Activated naive CD4-positive, alpha-beta T cell treated with anti-CD3 and anti-CD28 coated beads, Interleukin-2, amount 50 U/mL, for 72 hours (primary cell): ENCODE measurements at regions not wholly inside any gene's neighbourhood (a gene's known extent, or its start where the extent isn't known, plus 50 kb on each side); places are given as distances from the start of the nearest gene placed in this dataset.
"Not testable (repeated sequence)": the region's sequence is repeated elsewhere in the genome, so short reads cannot be mapped to it uniquely, and the experiment has no call there.

Source experiments
- ATAC-seq, 2 donors: fragments of 150-1000 bp; cut with Tn5 transposase; 2 replicates each; pipeline ENCODE4 v1.10.0; 2021; ENCODE audit warnings: mild to moderate bottlenecking in 2 of 2, moderate library complexity in 2 of 2
- DNase-seq, 2 donors: peaks; one replicate each; pipeline ENCODE4 v3.0.0; 2021 to 2022; ENCODE audit warnings: low spot score in 2 of 2
- H3K27ac Mint-ChIP-seq, 2 donors: one replicate each; pipeline ENCODE4 v1.8.0; 2022; ENCODE audit warnings: mild to moderate bottlenecking in 2 of 2, mixed read lengths in 2 of 2
- H3K36me3 Mint-ChIP-seq, 2 donors: one replicate each; pipeline ENCODE4 v1.8.0; 2022; ENCODE audit warnings: mixed read lengths in 2 of 2
- H3K9me3 Mint-ChIP-seq, 2 donors: one replicate each; pipeline ENCODE4 v1.8.0; 2022; ENCODE audit warnings: mixed read lengths in 2 of 2

DNA sequence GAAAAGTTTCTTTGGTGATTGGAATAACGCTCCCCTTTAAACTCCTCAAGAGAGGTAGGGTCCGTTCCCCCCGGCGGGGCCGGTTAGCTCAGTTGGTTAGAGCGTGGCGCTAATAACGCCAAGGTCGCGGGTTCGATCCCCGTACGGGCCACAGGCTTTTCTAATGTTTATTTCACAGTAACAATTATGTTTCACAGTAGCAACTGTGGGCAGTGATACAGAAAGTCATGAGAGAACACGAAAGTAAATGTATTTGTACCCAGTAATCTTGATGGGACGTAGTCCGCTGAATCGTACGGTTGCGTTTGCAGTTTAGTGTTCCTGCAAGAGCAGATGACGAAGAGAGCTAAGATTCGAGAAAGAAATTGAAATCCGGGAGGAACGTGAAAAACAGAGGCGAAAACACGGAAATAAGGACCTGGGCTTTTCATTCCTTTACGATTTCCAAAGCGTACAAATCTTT is 505.5 kb downstream of the PRIM2 start:
- no peak overlapping the region for H3K27ac Mint-ChIP-seq
- H3K9me3 Mint-ChIP-seq = peaks cover 0 to 9% of the 10 kb centered on the region in 2 donors
- no peak for DNase-seq
- peaks cover 5 to 25% of the 10 kb centered on the region in 2 donors for H3K36me3 Mint-ChIP-seq
- no peak for ATAC-seq

DNA sequence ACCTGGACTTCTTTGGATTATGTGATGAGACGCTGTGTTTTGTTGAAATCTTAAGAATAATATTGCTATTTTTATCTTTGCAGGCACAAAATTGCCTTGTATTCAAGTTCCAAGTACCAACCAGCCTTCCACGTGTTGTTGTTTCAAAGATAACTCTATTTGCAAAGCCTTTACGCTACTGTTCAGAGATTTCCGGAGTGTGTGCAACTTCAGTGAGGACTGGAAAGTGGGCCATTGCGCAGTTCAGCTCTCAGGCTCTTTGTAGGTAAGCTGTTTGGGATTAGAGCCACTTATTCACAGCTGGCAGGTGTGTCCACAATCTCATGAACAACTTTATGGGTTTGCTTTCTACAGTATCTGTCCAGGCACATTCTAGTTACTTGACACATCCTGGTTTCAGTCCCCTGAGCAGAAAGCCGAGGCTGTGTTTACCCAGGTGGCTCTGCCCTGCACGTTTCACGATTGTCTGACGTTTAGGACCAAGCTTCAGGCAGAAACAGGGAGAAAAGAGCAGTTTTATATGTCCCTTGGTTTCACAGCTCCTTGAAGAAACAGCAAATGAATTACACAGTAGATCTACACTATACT is 520.3 kb downstream of the PRIM2 start:
- not testable (repeated sequence) for H3K27ac Mint-ChIP-seq, DNase-seq, H3K36me3 Mint-ChIP-seq, ATAC-seq, H3K9me3 Mint-ChIP-seq

DNA sequence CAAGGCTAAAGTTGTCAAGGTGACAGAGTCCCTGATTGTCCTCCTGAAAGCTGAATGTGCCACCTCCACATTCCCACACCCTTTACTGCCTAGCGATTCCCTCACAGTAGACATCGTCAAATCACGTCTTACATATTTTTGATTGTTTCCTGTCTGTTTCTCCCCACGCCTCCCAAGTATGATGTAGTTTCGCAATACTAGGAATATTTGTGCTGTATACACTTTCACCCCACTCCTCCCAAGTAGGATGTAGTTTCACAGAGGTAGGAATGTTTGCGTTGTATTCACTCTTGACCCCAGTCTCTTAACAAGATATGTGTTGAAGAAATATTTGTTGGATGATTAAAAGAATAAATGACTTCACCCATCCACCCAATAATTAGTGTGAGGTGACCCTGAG is 524.1 kb downstream of the PRIM2 start:
- not testable (repeated sequence) for H3K9me3 Mint-ChIP-seq, H3K36me3 Mint-ChIP-seq, ATAC-seq

DNA sequence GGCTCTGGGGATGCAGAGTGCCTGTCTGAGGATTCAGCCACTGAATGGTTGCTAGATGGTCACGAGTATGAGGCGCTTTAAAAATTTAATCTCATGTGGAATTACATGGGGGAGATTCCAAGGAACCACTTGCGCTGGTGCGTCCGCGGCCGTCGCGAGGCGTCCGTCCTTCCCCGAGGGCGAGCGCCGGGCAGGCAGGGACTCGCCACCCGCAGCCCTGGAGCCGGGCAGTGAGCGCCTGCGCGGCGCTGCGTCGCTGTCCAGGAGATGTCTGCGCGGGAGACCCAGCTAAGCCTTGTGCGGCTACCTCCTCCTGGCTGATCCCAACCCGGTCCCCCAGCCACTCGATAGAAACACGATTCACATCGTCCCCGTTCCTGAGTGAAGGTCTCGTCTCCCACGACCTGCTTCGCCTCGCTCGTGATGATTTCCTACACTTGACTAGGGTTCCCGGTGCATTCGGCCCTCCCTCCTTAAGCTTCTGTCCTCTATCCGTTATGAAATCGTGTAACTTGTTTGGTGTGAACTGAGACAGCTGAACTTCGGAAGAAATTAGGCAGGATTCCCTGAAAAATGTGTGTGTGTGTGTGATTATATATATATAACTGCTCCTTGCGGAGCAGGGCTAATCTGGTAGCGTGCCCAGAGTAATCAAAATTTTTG is 536.4 kb downstream of the PRIM2 start:
- ATAC-seq, H3K36me3 Mint-ChIP-seq, DNase-seq, H3K9me3 Mint-ChIP-seq, H3K27ac Mint-ChIP-seq: not testable (repeated sequence)

More for the DNA sequence above, 524.1 kb downstream of the PRIM2 start:
- DNase-seq, H3K27ac Mint-ChIP-seq: not testable (repeated sequence)

DNA sequence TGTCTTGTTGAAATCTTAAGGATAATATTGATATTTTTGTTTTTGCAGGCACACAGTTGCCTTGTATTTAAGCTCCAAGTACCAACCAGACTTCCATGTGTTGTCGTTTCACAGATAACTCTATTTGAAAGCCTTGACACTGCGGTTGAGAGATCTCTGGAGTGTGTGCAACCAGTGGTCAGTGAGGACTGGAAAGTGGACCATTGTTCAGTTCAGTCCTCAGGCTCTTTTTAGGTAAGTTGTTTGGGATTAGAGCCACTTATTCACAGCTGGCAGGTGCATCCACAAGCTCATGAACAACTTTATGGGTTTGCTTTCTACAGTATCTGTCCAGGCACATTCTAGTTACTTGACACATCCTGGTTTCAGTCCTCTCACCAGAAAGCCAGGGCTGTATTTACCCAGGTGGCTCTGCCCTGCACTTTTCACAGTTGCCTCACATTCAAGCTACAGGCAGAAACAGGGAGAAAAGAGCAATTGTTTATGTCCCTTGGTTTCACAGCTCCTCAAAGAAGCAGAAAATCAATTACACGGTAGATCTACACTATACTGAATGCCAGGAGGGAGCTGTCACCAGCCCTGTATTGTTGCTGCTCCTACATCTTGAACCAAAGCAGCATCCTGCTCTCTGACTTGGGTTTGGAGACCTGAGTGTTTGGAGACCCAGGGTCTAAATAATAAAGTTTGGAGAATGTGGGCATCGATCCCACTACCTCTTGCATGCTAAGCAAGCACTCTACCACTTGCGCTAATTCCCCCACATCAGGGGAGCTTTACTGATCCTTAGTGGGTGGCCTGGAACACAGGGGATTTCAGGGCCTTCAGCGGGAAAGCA is 543.3 kb downstream of the PRIM2 start:
- H3K36me3 Mint-ChIP-seq, DNase-seq, H3K9me3 Mint-ChIP-seq, ATAC-seq, H3K27ac Mint-ChIP-seq: not testable (repeated sequence)

DNA sequence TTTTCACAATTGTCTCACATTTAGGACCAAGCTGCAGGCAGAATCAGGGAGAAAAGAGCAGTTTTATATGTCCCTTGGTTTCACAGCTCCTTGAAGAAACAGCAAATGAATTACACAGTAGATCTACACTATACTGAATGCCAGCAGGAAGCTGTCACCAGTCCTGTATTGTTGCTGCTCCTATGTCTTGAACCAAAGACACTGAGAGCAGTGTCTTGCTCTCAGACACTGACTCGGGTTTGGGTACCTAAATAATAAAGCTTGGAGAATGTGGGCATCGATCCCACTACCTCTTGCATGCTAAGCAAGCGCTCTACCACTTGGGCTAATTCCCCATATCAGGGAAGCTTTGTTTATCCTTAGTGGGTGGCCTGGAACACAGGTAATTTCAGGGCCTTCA is 552.7 kb downstream of the PRIM2 start:
- H3K9me3 Mint-ChIP-seq = peaks cover 0 to 11% of the 10 kb centered on the region in 2 donors
- H3K36me3 Mint-ChIP-seq, DNase-seq, ATAC-seq, H3K27ac Mint-ChIP-seq: not testable (repeated sequence)

DNA sequence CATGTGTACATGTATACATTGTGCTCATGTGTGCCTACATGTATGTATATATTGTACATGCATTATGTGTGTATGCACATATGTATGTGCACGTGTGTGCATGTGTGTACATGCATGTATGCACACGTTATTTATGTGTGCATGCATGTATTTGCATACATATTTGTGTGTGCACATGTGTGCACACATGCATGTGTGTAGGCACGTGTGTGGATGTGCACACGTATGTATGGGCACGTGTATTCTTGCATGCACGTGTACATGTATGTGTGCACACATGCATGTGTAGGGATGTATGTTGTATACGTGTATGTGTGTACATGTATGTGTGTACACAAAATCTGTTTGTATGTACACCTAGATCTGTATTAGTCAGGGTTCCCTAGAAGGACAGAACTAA is 556.0 kb downstream of the PRIM2 start:
- H3K27ac Mint-ChIP-seq, ATAC-seq, H3K9me3 Mint-ChIP-seq, H3K36me3 Mint-ChIP-seq, DNase-seq: not testable (repeated sequence)

GRCh38 chr6:57876659-57877058 is 559.2 kb downstream of the PRIM2 start:
- peak overlapping the region in 1 of 2 donors; percentile 14 for H3K27ac Mint-ChIP-seq
- H3K9me3 Mint-ChIP-seq, ATAC-seq, H3K36me3 Mint-ChIP-seq, DNase-seq: not testable (repeated sequence)

- H3K36me3 Mint-ChIP-seq, ATAC-seq, H3K27ac Mint-ChIP-seq, H3K9me3 Mint-ChIP-seq, DNase-seq: not testable (repeated sequence)
Observed at GRCh38 chr6:57877729-57878128, 560.3 kb downstream of the PRIM2 start.

DNA sequence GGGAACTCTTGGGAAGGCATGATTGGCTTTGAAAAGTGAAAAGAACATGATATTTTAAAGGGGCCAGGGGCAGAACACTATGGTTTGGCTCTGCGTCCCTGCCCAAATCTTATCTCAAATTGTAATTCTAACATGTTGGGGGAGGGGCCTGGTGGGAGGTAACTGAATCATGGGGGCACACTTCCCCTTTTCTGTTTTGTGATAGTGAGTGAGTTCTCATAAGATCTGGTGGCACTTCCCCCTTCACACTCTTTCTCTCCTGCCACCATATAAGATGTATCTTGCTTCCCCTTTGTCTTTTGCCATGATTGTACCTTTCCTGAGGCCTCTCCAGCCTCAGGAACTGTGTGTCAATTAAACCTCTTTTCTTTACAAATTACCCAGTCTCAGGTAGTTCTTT is 561.4 kb downstream of the PRIM2 start:
- H3K9me3 Mint-ChIP-seq, DNase-seq, H3K36me3 Mint-ChIP-seq, H3K27ac Mint-ChIP-seq, ATAC-seq: not testable (repeated sequence)

DNA sequence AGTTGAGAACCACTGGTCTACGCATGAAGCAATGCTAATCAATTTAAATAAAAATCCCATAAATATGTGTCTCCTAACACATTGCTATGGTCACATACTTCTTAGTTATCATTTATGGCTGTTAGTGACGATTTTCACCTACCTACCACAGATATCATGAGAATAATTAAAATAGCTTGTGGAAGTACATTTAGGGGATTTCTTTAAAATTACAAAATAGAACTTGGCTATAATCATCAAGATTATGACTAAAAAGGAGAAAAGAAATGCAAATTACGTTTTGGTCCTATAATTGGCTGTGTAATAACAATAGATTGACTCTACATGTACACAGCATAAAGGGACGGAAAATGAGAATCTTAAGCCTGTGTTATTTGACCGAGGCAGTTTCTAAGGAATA is 581.4 kb downstream of the PRIM2 start:
- H3K9me3 Mint-ChIP-seq, H3K36me3 Mint-ChIP-seq, DNase-seq, ATAC-seq, H3K27ac Mint-ChIP-seq: not testable (repeated sequence)

DNA sequence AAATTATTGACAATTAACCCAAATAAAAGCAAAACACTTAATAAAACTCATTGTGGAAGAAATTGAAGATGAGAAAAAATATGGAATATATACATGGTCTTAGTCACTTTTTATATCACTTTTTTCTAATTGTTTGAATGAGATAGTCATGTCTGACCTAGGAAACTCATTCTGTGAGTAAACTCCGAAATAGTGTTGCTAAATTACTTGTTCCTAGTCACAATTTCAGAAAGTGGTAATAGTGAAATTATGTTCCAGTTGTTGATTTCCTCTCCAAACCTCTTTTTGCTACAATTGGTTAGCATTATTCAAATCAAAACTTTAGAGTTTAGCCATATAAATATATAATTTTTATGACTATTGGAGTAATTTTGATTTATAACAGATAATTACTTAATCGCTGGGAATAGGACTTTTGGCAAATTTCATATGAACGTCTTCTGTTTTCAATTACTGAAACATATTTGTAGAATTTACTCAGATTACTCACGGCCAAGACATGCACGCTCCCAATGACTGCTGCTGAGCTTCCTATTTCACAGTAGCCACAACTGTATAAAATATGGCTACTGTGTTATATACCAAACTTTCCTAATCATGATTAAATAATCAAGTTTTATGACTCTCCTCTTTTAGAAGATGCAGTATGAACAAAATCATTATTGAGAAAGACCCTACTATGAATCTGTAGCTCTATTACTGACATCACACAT is 583.4 kb downstream of the PRIM2 start:
- H3K27ac Mint-ChIP-seq, DNase-seq, H3K9me3 Mint-ChIP-seq, H3K36me3 Mint-ChIP-seq: not testable (repeated sequence)
- peak in 1 of 2 donors; percentile 50 for ATAC-seq

- DNase-seq, H3K27ac Mint-ChIP-seq, ATAC-seq: not testable (repeated sequence)
Observed at GRCh38 chr6:57901445-57901844, 584.0 kb downstream of the PRIM2 start.

GRCh38 chr6:57904356-57904755 is 586.9 kb downstream of the PRIM2 start:
- not testable (repeated sequence) for H3K27ac Mint-ChIP-seq, DNase-seq, H3K36me3 Mint-ChIP-seq, H3K9me3 Mint-ChIP-seq, ATAC-seq

More at GRCh38 chr6:57901445-57901844, 584.0 kb downstream of the PRIM2 start:
- H3K9me3 Mint-ChIP-seq, H3K36me3 Mint-ChIP-seq: not testable (repeated sequence)

GRCh38 chr6:57915300-57915699 is 597.9 kb downstream of the PRIM2 start:
- ATAC-seq, H3K27ac Mint-ChIP-seq, DNase-seq, H3K9me3 Mint-ChIP-seq, H3K36me3 Mint-ChIP-seq: not testable (repeated sequence)

DNA sequence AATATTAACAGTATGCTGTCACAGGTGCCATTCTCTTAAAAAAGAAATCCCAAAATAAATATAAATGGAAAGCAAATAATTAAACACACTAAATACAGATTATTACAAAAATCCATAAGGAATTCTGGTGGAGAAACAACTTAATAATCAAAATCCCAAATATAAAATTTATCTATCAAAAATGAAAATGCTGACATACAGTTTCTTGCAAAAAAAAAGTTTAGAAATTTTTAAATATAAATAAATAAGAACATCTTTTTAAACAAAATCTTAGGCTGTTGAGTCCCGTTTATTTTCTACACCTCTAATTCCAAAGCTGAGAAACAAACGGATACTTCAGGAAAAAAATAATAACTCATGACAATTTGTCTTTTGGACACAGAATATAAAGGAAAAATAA is 625.5 kb downstream of the PRIM2 start:
- not testable (repeated sequence) for ATAC-seq, H3K36me3 Mint-ChIP-seq, H3K27ac Mint-ChIP-seq, H3K9me3 Mint-ChIP-seq, DNase-seq
